Transverse colon (tissue), 4 donors: ENCODE measurements at regions not wholly inside any gene's neighbourhood (a gene's known extent, or its start where the extent isn't known, plus 50 kb on each side); places are given as distances from the start of the nearest gene placed in this dataset.

Experiments used
- DNase-seq: peaks from one replicate; pipeline ENCODE4 v3.0.0-alpha.2; 2019
- H3K27ac ChIP-seq, 4 donors: fragments of 200-600 bp; sonication (generic); 2 replicates each; pipeline ENCODE4 v1.5.1; 2016 to 2018; ENCODE audit warnings: inconsistent platforms in 4 of 4
- H3K27me3 ChIP-seq: fragments of 200-600 bp; sonication (generic); 2 replicates; pipeline ENCODE4 v1.5.1; 2017; ENCODE audit warnings: inconsistent platforms
- H3K36me3 ChIP-seq, 4 donors: fragments of 200-600 bp; sonication (generic); 2 replicates each; pipeline ENCODE4 v1.5.1; 2017 to 2019; ENCODE audit warnings: inconsistent platforms in 4 of 4
- H3K4me1 ChIP-seq, 4 donors: fragments of 200-600 bp; sonication (generic); 2 replicates each; pipeline ENCODE4 v1.5.1; 2017 to 2020; ENCODE audit warnings: inconsistent platforms in 4 of 4
- H3K4me3 ChIP-seq, 4 donors: fragments of 200-600 bp; sonication (generic); 1 replicate in 1 of 4; 2 replicates in 3 of 4; pipeline versions ENCODE4 v1.5.1 to v1.6.1; 2017 to 2019; ENCODE audit warnings: inconsistent platforms in 4 of 4
- H3K9me3 ChIP-seq, 2 donors: fragments of 200-600 bp; sonication (generic); 2 replicates each; pipeline ENCODE4 v1.5.1; 2017 to 2019; ENCODE audit warnings: inconsistent platforms in 2 of 2
- CTCF ChIP-seq, 5 experiments: fragments of 200-600 bp in 3 of 5; fragments of 450-650 bp in 2 of 5; sonication (generic) in 3 of 5; IDR thresholded peaks; 1 replicate in 2 of 5; 2 replicates in 3 of 5; pipeline ENCODE4 v1.5.1; 2016 to 2017; ENCODE audit warnings: antibody characterized with exemption in 5 of 5, inconsistent platforms in 3 of 5, mild to moderate bottlenecking in 2 of 5, moderate library complexity in 1 of 5
- EP300 ChIP-seq: sonication (generic); formaldehyde crosslinking; IDR thresholded peaks from one replicate; pipeline ENCODE4 v1.6.1; 2017; ENCODE audit warnings: antibody characterized with exemption, low read depth
- POLR2A ChIP-seq: fragments of 450-650 bp; IDR thresholded peaks from one replicate; pipeline ENCODE4 v1.6.1; 2016; ENCODE audit warnings: antibody characterized with exemption, mild to moderate bottlenecking, moderate library complexity
- POLR2AphosphoS5 ChIP-seq, 3 donors: sonication (generic); formaldehyde crosslinking; IDR thresholded peaks; one replicate each; pipeline ENCODE4 v1.6.1; 2016; ENCODE audit warnings: antibody characterized with exemption in 3 of 3
- WGBS, 2 donors: methylation state at CpG; one replicate each; pipeline ENCODE4 v1.1.5; 2018; ENCODE audit warnings: low coverage in 1 of 2; 5-methylcytosine and 5-hydroxymethylcytosine counted together
- in situ Hi-C, 4 donors: fragments of 200-750 bp; cut with MboI; loops; one replicate each; pipeline versions ENCODE4 v1.15.0 to v1.15.1; 2017; ENCODE audit warnings: low sequenced_read_pairs in 3 of 4, low pct_ligation_motif_present in 1 of 4, low pct_unique_long_range_greater_than_20kb in 1 of 4
- intact Hi-C: fragments of 100-400 bp; cut with DNase I; formaldehyde crosslinking; loops from one replicate; pipeline ENCODE4 v1.15.1; 2023; ENCODE audit warnings: low total_unique reads

GRCh38 chr2:380221-380620 lies 92.3 kb upstream of the ALKAL2 start:
- Histone ChIP-seq H3K27ac (no peak overlapping the region), H3K4me1 (peaks cover 0 to 3% (median 0%) of the 10 kb centered on the region in 4 donors), H3K4me3 (no peak overlapping the region), H3K27me3 (no peaks in the 10 kb centered on the region), H3K9me3 (peaks cover 0 to 5% of the 10 kb centered on the region in 2 donors), H3K36me3 (no peaks in the 10 kb centered on the region)
- in situ Hi-C loops, result no loop called here
- intact Hi-C loops, result no loop called here
- 92 to 100% methylated on average over 2 of the region's 2 CpGs for WGBS, 2 donors
- TF ChIP-seq POLR2AphosphoS5 (IDR thresholded peaks at IDR 0.05), result no peak
- TF ChIP-seq CTCF (IDR thresholded peaks at IDR 0.05), result no peak
- TF ChIP-seq POLR2A, result no peak
- TF ChIP-seq EP300, result no peak
- DNase-seq, result no peak

- WGBS, 2 donors, result 92 to 97% methylated on average over 4 to 7 of the region's 7 CpGs
- intact Hi-C loops (no loop called here), in situ Hi-C loops (no loop called here)
- Histone ChIP-seq H3K36me3 (no peaks in the 10 kb centered on the region), H3K9me3 (peaks cover 0 to 5% of the 10 kb centered on the region in 2 donors), H3K4me3 (no peak overlapping the region), H3K4me1 (peaks cover 0 to 3% (median 0%) of the 10 kb centered on the region in 4 donors), H3K27ac (no peak overlapping the region), H3K27me3 (no peaks in the 10 kb centered on the region)
- no peak for TF ChIP-seq CTCF (IDR thresholded peaks at IDR 0.05)
- no peak for TF ChIP-seq POLR2A
- TF ChIP-seq POLR2AphosphoS5 (IDR thresholded peaks at IDR 0.05), result no peak
- TF ChIP-seq EP300, result no peak
- no peak for DNase-seq
Observed at GRCh38 chr2:379778-380177, 91.9 kb upstream of the ALKAL2 start.

GRCh38 chr2:378364-378763 lies 90.5 kb upstream of the ALKAL2 start:
- in situ Hi-C loops, result no loop called here
- Histone ChIP-seq H3K27ac (no peak overlapping the region), H3K36me3 (no peaks in the 10 kb centered on the region), H3K27me3 (no peaks in the 10 kb centered on the region), H3K4me3 (no peak overlapping the region), H3K9me3 (peaks cover 0 to 5% of the 10 kb centered on the region in 2 donors), H3K4me1 (no peaks in the 10 kb centered on the region)
- intact Hi-C loops, result no loop called here
- TF ChIP-seq POLR2A, result no peak
- TF ChIP-seq CTCF (IDR thresholded peaks at IDR 0.05), result no peak
- no peak for TF ChIP-seq POLR2AphosphoS5 (IDR thresholded peaks at IDR 0.05)
- no peak for TF ChIP-seq EP300
- DNase-seq, result no peak

GRCh38 chr2:377414-377813 lies 89.5 kb upstream of the ALKAL2 start:
- Histone ChIP-seq H3K27me3 (no peaks in the 10 kb centered on the region), H3K4me1 (no peaks in the 10 kb centered on the region), H3K4me3 (no peak overlapping the region), H3K9me3 (peaks cover 0 to 5% of the 10 kb centered on the region in 2 donors), H3K27ac (no peak overlapping the region), H3K36me3 (no peaks in the 10 kb centered on the region)
- TF ChIP-seq EP300 (no peak), POLR2AphosphoS5 (IDR thresholded peaks at IDR 0.05) (no peak), CTCF (IDR thresholded peaks at IDR 0.05) (no peak), POLR2A (no peak)
- in situ Hi-C loops, result no loop called here
- DNase-seq, result no peak
- WGBS, 2 donors, result 56 to 69% methylated on average over 2 of the region's 2 CpGs
- intact Hi-C loops, result no loop called here
